Peyer's patch (tissue), 4 donors: ENCODE measurements at regions not wholly inside any gene's neighbourhood (a gene's known extent, or its start where the extent isn't known, plus 50 kb on each side); places are given as distances from the start of the nearest gene placed in this dataset.

Experiments used
- POLR2A ChIP-seq, 2 donors: fragments of 450-650 bp; IDR thresholded peaks; one replicate each; pipeline ENCODE4 v1.5.1; 2017; ENCODE audit warnings: antibody characterized with exemption in 2 of 2, mild to moderate bottlenecking in 2 of 2, moderate library complexity in 2 of 2
- TF ChIP-seq, protein P1 (sequence below), 6 experiments: fragments of 450-650 bp in 4 of 6; fragments of 200-600 bp in 2 of 6; sonication (generic) in 1 of 6; IDR thresholded peaks; one replicate each; pipeline ENCODE4 v1.5.1; 2017 to 2019; ENCODE audit warnings: antibody characterized with exemption in 6 of 6, mild to moderate bottlenecking in 3 of 6, moderate library complexity in 1 of 6

DNA sequence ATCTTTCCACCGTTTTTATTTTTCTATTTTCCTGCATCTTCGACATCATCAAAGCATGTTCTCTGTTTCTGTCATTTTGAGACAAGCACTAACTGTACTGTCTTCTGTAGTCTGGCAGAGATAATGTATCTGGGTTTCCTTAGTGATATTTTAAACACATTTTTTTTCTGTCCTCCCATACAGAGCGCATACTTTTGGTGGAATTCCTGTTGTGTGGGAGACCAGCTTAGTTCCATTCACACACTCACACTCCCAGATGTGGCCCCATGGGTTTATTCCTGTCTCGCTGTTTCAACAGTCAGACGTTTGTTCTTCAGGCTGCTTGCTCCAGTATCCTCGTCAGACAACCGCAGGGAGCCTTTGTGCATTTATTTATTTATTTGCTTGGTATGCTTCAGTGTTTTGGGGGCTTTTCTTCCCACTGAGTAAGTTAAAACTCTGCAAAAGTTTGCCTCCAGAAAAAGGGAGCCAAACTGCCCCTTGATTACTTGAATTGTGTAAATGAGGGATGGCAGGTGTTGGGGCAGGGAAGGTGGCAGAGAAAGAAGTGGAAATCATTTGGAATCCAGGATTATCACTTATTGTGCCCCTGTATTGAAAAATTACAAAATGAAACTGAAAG, 456.8 kb upstream of the KLF6 start:
- TF ChIP-seq, protein P1, sequence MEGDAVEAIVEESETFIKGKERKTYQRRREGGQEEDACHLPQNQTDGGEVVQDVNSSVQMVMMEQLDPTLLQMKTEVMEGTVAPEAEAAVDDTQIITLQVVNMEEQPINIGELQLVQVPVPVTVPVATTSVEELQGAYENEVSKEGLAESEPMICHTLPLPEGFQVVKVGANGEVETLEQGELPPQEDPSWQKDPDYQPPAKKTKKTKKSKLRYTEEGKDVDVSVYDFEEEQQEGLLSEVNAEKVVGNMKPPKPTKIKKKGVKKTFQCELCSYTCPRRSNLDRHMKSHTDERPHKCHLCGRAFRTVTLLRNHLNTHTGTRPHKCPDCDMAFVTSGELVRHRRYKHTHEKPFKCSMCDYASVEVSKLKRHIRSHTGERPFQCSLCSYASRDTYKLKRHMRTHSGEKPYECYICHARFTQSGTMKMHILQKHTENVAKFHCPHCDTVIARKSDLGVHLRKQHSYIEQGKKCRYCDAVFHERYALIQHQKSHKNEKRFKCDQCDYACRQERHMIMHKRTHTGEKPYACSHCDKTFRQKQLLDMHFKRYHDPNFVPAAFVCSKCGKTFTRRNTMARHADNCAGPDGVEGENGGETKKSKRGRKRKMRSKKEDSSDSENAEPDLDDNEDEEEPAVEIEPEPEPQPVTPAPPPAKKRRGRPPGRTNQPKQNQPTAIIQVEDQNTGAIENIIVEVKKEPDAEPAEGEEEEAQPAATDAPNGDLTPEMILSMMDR (IDR thresholded peaks at IDR 0.05): no peak
- TF ChIP-seq POLR2A (IDR thresholded peaks at IDR 0.05): no peak
